MM.1S (cell line): ENCODE measurements at regions not wholly inside any gene's neighbourhood (a gene's known extent, or its start where the extent isn't known, plus 50 kb on each side); places are given as distances from the start of the nearest gene placed in this dataset.

Experiments used
- CTCF ChIP-seq: fragments of 300-600 bp; sonication (generic); IDR thresholded peaks from 2 replicates; pipeline ENCODE4 v1.5.1; 2016; ENCODE audit warnings: antibody characterized with exemption, low read length, mixed read lengths
- EZH2 ChIP-seq: fragments of 300-600 bp; sonication (generic); optimal IDR thresholded peaks from 2 replicates; pipeline ENCODE3; 2017; ENCODE audit warnings: low read depth, mild to moderate bottlenecking, antibody characterized with exemption, low read length, mixed read lengths

GRCh38 chr2:136221026-136221425, 103.1 kb upstream of the CXCR4 start:
- TF ChIP-seq CTCF: no peak
- no peak for TF ChIP-seq EZH2
